OCI-LY3 (cell line): ENCODE measurements at regions not wholly inside any gene's neighbourhood (a gene's known extent, or its start where the extent isn't known, plus 50 kb on each side); places are given as distances from the start of the nearest gene placed in this dataset.

ENCODE experiments used
- CTCF ChIP-seq: fragments of 200-600, 300-600 bp; sonication (generic); IDR thresholded peaks from 2 replicates; pipeline ENCODE4 v1.5.1; 2014; ENCODE audit warnings: antibody characterized with exemption, low read length, low read depth
- EZH2phosphoT487 ChIP-seq: fragments of 200-600 bp; shearing (Covaris generic); IDR thresholded peaks from 2 replicates; pipeline ENCODE4 v1.6.1; 2018; ENCODE audit warnings: antibody characterized with exemption, mixed run types, low read depth

GRCh38 chr17:36701429-36702099, 100.2 kb downstream of the MRM1 start:
- TF ChIP-seq CTCF (no peak), EZH2phosphoT487 (no peak)
